ENCODE measurements at regions not wholly inside any gene's neighbourhood (a gene's known extent, or its start where the extent isn't known, plus 50 kb on each side); places are given as distances from the start of the nearest gene placed in this dataset.

- H3K4me3 ChIP-seq = no peak overlapping the region
- H3K36me3 ChIP-seq (ENCODE audit: low read depth) = no peaks in the 10 kb centered on the region
- no peaks in the 10 kb centered on the region for H3K4me1 ChIP-seq (ENCODE audit: low read depth)
- no peak for DNase-seq
- ATAC-seq = no peak
- no peaks in the 10 kb centered on the region for H3K9me3 ChIP-seq
- TF ChIP-seq CTCF (IDR thresholded peaks at IDR 0.05) = no peak
- intact Hi-C loops (cut with DNase I, micrococcal nuclease) = no loop called here
Measured at GRCh38 chr4:162912482-162912881, 254.2 kb downstream of the NAF1 start.

GRCh38 chr4:162911349-162911748 is 255.3 kb downstream of the NAF1 start:
- TF ChIP-seq CTCF (IDR thresholded peaks at IDR 0.05) = no peak
- H3K36me3 ChIP-seq (ENCODE audit: low read depth) = no peaks in the 10 kb centered on the region
- intact Hi-C loops (cut with DNase I, micrococcal nuclease) = no loop called here
- no peak for DNase-seq
- no peak overlapping the region for H3K4me3 ChIP-seq
- no peaks in the 10 kb centered on the region for H3K4me1 ChIP-seq (ENCODE audit: low read depth)
- ATAC-seq = no peak
- peaks cover 7% of the 10 kb centered on the region for H3K9me3 ChIP-seq

GRCh38 chr4:162909952-162910351 is 256.7 kb downstream of the NAF1 start:
- intact Hi-C loops (cut with DNase I, micrococcal nuclease) = no loop called here
- peaks cover 13% of the 10 kb centered on the region for H3K9me3 ChIP-seq
- no peaks in the 10 kb centered on the region for H3K36me3 ChIP-seq (ENCODE audit: low read depth)
- H3K4me3 ChIP-seq = no peak overlapping the region
- no peak for TF ChIP-seq CTCF (IDR thresholded peaks at IDR 0.05)
- DNase-seq (no peak), ATAC-seq (no peak)
- H3K4me1 ChIP-seq (ENCODE audit: low read depth) = no peaks in the 10 kb centered on the region

GRCh38 chr4:162894387-162894786 is 272.3 kb downstream of the NAF1 start:
- TF ChIP-seq CTCF (IDR thresholded peaks at IDR 0.05) = no peak
- ATAC-seq = no peak
- H3K4me3 ChIP-seq = no peak overlapping the region
- H3K9me3 ChIP-seq = no peaks in the 10 kb centered on the region
- DNase-seq = no peak
- intact Hi-C loops (cut with DNase I, micrococcal nuclease) = no loop called here
- no peaks in the 10 kb centered on the region for H3K4me1 ChIP-seq (ENCODE audit: low read depth)
- no peaks in the 10 kb centered on the region for H3K36me3 ChIP-seq (ENCODE audit: low read depth)

GRCh38 chr4:162891788-162892707 is 274.6 kb downstream of the NAF1 start:
- no peaks in the 10 kb centered on the region for H3K9me3 ChIP-seq
- no peak for DNase-seq
- intact Hi-C loops (cut with DNase I, micrococcal nuclease) = no loop called here

More at GRCh38 chr4:162891788-162892707, 274.6 kb downstream of the NAF1 start:
- Histone ChIP-seq H3K36me3 (ENCODE audit: low read depth) (no peaks in the 10 kb centered on the region), H3K4me3 (no peak overlapping the region), H3K4me1 (ENCODE audit: low read depth) (no peaks in the 10 kb centered on the region)
- ATAC-seq = no peak
- TF ChIP-seq CTCF (IDR thresholded peaks at IDR 0.05) = no peak
